ENCODE measurements at regions not wholly inside any gene's neighbourhood (a gene's known extent, or its start where the extent isn't known, plus 50 kb on each side); places are given as distances from the start of the nearest gene placed in this dataset.

- intact Hi-C loops (cut with DNase I; ENCODE audit: low total_unique reads) = no loop called here
- Histone ChIP-seq H3K4me1 (no peaks in the 10 kb centered on the region), H3K27me3 (no peaks in the 10 kb centered on the region), H3K4me3 (no peak overlapping the region), H3K27ac (no peak overlapping the region), H3K9me3 (peaks cover 0 to 5% of the 10 kb centered on the region in 2 donors), H3K36me3 (no peaks in the 10 kb centered on the region)
- no peak for DNase-seq
- 62 to 73% methylated on average over 7 of the region's 7 CpGs for WGBS, 2 donors (ENCODE audit: low coverage in 1 of 2)
- TF ChIP-seq, protein P1, sequence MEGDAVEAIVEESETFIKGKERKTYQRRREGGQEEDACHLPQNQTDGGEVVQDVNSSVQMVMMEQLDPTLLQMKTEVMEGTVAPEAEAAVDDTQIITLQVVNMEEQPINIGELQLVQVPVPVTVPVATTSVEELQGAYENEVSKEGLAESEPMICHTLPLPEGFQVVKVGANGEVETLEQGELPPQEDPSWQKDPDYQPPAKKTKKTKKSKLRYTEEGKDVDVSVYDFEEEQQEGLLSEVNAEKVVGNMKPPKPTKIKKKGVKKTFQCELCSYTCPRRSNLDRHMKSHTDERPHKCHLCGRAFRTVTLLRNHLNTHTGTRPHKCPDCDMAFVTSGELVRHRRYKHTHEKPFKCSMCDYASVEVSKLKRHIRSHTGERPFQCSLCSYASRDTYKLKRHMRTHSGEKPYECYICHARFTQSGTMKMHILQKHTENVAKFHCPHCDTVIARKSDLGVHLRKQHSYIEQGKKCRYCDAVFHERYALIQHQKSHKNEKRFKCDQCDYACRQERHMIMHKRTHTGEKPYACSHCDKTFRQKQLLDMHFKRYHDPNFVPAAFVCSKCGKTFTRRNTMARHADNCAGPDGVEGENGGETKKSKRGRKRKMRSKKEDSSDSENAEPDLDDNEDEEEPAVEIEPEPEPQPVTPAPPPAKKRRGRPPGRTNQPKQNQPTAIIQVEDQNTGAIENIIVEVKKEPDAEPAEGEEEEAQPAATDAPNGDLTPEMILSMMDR (IDR thresholded peaks at IDR 0.05) = no peak
- no peak for TF ChIP-seq EP300 (IDR thresholded peaks at IDR 0.05; ENCODE audit: low read depth)
- TF ChIP-seq POLR2AphosphoS5 (IDR thresholded peaks at IDR 0.05) = no peak
- TF ChIP-seq POLR2A (IDR thresholded peaks at IDR 0.05) = no peak
- in situ Hi-C loops (cut with MboI; ENCODE audit: low pct_ligation_motif_present in 1 of 4, low pct_unique_long_range_greater_than_20kb in 1 of 4, low sequenced_read_pairs in 3 of 4) = no loop called here
These were observed 318.2 kb upstream of the CAMK1G start for GRCh38 chr1:209265301-209265700.

- in situ Hi-C loops (cut with MboI; ENCODE audit: low pct_ligation_motif_present in 1 of 4, low pct_unique_long_range_greater_than_20kb in 1 of 4, low sequenced_read_pairs in 3 of 4) (no loop called here), intact Hi-C loops (cut with DNase I; ENCODE audit: low total_unique reads) (no loop called here)
- Histone ChIP-seq H3K4me3 (no peak overlapping the region), H3K4me1 (no peaks in the 10 kb centered on the region), H3K36me3 (no peaks in the 10 kb centered on the region), H3K27me3 (no peaks in the 10 kb centered on the region), H3K9me3 (peaks cover 0 to 5% of the 10 kb centered on the region in 2 donors), H3K27ac (no peak overlapping the region)
- TF ChIP-seq POLR2A (IDR thresholded peaks at IDR 0.05) (no peak), POLR2AphosphoS5 (IDR thresholded peaks at IDR 0.05) (no peak), EP300 (IDR thresholded peaks at IDR 0.05; ENCODE audit: low read depth) (no peak)
- TF ChIP-seq, protein P1 (IDR thresholded peaks at IDR 0.05) = no peak
- 28 to 30% methylated on average over 5 of the region's 5 CpGs for WGBS, 2 donors (ENCODE audit: low coverage in 1 of 2)
- DNase-seq = no peak
These were observed 316.8 kb upstream of the CAMK1G start for GRCh38 chr1:209266590-209267205.

GRCh38 chr1:209267968-209268367 lies 315.5 kb upstream of the CAMK1G start:
- Histone ChIP-seq H3K4me3 (no peak overlapping the region), H3K4me1 (no peaks in the 10 kb centered on the region), H3K36me3 (no peaks in the 10 kb centered on the region), H3K27ac (no peak overlapping the region), H3K9me3 (no peaks in the 10 kb centered on the region), H3K27me3 (no peaks in the 10 kb centered on the region)
- intact Hi-C loops (cut with DNase I; ENCODE audit: low total_unique reads) (no loop called here), in situ Hi-C loops (cut with MboI; ENCODE audit: low pct_ligation_motif_present in 1 of 4, low pct_unique_long_range_greater_than_20kb in 1 of 4, low sequenced_read_pairs in 3 of 4) (no loop called here)
- 83 to 86% methylated on average over 1 to 2 of the region's 2 CpGs for WGBS, 2 donors (ENCODE audit: low coverage in 1 of 2)
- TF ChIP-seq, protein P1 (IDR thresholded peaks at IDR 0.05) = no peak
- TF ChIP-seq POLR2AphosphoS5 (IDR thresholded peaks at IDR 0.05) (no peak), POLR2A (IDR thresholded peaks at IDR 0.05) (no peak), EP300 (IDR thresholded peaks at IDR 0.05; ENCODE audit: low read depth) (no peak)
- no peak for DNase-seq

- intact Hi-C loops (cut with DNase I; ENCODE audit: low total_unique reads) = no loop called here
- 38% methylated on average over 1 of the region's 1 CpG; no CpG with 5 or more reads in 1 of the 2 donors for WGBS, 2 donors (ENCODE audit: low coverage in 1 of 2)
These were observed 315.0 kb upstream of the CAMK1G start for GRCh38 chr1:209268479-209268878.

More at GRCh38 chr1:209268479-209268878, 315.0 kb upstream of the CAMK1G start:
- H3K9me3 ChIP-seq = no peaks in the 10 kb centered on the region
- TF ChIP-seq POLR2AphosphoS5 (IDR thresholded peaks at IDR 0.05) (no peak), EP300 (IDR thresholded peaks at IDR 0.05; ENCODE audit: low read depth) (no peak), POLR2A (IDR thresholded peaks at IDR 0.05) (no peak)
- TF ChIP-seq, protein P1 (IDR thresholded peaks at IDR 0.05) = no peak
- no peaks in the 10 kb centered on the region for H3K4me1 ChIP-seq
- in situ Hi-C loops (cut with MboI; ENCODE audit: low pct_ligation_motif_present in 1 of 4, low pct_unique_long_range_greater_than_20kb in 1 of 4, low sequenced_read_pairs in 3 of 4) = no loop called here
- H3K36me3 ChIP-seq = no peaks in the 10 kb centered on the region
- no peak for DNase-seq
- H3K4me3 ChIP-seq = no peak overlapping the region
- no peak overlapping the region for H3K27ac ChIP-seq
- no peaks in the 10 kb centered on the region for H3K27me3 ChIP-seq
